NCI-H1092 (cell line): ENCODE measurements at regions not wholly inside any gene's neighbourhood (a gene's known extent, or its start where the extent isn't known, plus 50 kb on each side); places are given as distances from the start of the nearest gene placed in this dataset.

Experiments used
- DNase-seq: peaks from one replicate; lab custom pipeline; 2025; lab: John Stamatoyannopoulos, UW

- no peak for DNase-seq
Measured at GRCh38 chr13:106350208-106350607, 185.3 kb downstream of the EFNB2 start.

GRCh38 chr13:106349080-106349931 is 186.2 kb downstream of the EFNB2 start:
- peak; percentile 97 for DNase-seq

GRCh38 chr13:106348075-106348840 is 187.2 kb downstream of the EFNB2 start:
- DNase-seq = no peak

DNA sequence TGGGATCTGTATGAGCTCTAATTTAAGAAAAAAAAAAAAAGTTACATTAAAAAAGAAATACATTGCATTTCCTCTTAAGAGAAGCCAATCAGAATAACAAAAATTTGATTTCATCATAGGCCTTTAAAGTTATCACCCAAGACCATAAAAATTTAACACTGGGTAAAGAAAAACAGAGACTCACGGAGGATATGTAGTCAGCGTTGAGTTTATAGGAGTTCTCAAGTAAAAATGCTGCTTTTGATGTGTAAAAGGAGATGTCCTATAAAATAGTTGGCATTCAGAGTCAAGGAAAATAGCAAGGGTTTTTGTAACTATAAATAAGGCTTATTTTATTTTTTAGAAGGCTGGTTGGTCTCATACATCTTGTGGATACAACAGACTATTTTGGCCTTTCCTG is 191.1 kb downstream of the EFNB2 start:
- DNase-seq = no peak

DNA sequence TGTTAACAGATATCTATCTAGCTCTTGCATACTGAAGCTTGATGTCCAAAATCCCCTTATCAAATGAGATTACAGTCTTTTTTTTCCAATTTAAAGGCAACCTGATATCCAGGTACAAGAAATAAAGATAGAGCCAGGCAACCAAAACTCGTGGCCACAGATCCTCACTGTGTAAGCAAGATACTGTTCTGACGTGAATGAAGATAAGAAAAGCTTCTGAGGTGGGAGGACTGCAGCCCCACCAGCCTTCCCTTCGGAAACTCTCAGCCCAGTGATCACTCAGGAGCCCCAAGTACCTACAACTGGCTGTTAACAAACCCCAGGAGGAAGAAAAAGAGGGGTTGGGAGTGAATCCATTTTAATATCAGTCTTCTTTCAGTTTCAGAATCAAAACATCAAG is 191.6 kb downstream of the EFNB2 start:
- DNase-seq = no peak

DNA sequence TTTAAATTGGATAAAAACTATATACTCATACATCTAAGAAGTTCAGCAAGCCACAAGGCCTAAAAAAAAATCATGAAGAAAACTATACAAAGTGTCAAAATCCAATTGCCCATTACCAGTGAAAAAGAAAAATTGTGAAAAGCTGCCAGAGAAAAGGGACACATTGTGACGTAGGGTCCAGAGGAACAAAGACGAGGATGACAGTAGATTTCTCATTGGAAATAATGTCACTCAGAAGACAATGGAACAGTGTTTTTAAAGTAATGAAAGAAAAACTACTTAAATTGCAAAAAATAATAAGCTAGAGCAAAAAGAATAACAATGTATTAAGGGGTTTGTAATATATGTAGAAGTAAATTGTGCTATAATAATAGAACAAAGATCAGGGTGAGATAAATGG is 195.2 kb downstream of the EFNB2 start:
- DNase-seq = no peak

GRCh38 chr13:106337096-106337850 is 198.2 kb downstream of the EFNB2 start:
- DNase-seq = no peak

DNA sequence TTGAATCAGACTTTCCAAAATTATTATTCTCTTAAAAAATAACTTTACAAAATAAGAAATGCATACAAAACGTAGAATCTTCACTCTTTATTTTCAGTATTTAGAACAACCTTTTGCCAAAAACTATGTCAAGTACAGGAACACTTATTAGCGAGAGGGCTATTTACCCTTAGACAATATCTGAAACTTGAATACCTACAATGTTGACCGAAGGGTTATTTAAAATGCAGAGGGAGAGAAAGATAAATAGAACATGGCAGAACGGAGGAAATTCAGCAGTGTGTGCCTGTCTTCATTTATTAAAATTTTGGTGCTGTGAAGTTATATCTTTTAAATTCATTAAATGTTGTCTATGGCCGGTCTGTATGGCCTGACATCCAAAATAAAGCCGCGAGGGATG is 198.8 kb downstream of the EFNB2 start:
- peak; percentile 32 for DNase-seq

GRCh38 chr13:106332621-106333020 is 202.8 kb downstream of the EFNB2 start:
- DNase-seq = no peak

DNA sequence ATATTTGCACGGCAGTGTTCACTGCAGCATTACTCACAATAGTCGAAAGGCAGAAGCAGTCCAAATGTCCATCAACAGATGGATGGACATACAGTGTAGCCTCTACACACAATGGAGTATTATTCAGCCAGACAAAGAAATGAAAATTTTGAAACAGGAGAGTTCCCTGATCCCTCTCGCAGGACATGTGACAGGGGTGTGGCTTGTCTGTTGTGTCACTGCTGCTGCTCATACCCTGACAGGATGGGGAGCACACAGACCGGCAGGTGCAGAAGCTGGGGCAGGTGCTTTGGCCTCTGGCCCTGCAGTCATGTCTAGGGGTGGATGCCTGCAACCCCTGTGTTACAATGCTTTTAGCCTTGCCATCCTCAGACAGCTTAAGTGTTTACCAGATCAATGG is 204.3 kb downstream of the EFNB2 start:
- no peak for DNase-seq

DNA sequence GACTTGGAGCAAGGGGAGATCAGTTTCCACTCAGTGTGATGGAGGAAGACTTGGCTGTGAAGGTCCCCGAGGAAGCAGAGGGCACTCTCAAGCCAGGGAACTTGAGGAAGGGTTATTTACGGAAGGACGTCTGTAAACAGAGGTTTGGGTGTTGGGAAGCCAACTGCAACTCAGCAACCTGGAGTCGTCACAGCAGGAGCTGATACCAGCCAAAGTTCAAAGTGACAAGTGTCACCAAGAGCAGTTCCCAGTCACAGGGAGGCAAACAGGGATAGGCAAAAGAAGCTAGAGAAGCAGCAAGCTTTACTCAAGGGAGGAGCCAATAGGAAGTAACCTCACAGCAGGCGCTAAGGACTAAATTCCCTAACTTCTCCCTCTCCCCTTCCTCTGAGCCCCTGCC is 205.5 kb downstream of the EFNB2 start:
- DNase-seq = no peak

DNA sequence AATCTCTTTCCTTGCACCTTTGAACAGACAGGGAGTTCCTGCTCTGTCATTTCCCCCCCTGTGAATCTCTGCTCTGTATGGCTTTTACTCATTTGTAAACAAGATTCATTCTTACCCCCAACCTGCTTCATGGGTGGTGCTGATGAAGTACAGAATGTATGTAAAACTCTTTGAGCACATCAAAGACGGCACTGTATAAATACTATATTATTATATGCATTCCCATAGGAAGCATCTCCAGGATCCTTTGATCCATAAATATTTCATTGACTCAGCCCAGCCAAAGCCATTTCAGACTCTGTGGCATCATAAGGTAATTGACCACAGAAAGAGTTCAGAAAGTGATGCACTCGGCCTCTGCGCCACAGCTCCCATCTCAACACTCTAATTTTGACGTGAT is 208.7 kb downstream of the EFNB2 start:
- DNase-seq = no peak

GRCh38 chr13:106324444-106324843 is 211.0 kb downstream of the EFNB2 start:
- DNase-seq = no peak

- no peak for DNase-seq
Measured at GRCh38 chr13:106322628-106323027, 212.8 kb downstream of the EFNB2 start.

GRCh38 chr13:106318941-106319411 is 216.5 kb downstream of the EFNB2 start:
- no peak for DNase-seq

- DNase-seq = no peak
Measured at GRCh38 chr13:106314417-106314816, 221.0 kb downstream of the EFNB2 start.

DNA sequence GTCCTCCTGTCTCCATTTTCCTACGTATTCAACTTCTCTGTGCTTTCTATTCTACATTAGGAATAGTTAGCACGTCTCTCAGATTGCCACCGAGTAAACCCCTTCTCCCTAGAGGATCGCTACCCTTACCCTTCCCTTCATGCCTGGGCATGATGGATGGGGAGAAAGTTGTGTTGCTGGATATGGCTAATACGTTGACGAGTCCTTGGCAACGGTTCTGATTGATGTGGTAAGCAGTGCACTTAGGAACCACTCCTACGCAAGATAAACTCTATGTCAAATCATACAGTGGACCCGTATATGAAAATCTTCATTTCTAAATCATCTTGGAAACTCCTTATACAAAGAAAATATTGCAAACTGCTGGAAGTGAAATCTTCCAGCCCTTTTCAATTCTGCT is 224.5 kb downstream of the EFNB2 start:
- DNase-seq = no peak

DNA sequence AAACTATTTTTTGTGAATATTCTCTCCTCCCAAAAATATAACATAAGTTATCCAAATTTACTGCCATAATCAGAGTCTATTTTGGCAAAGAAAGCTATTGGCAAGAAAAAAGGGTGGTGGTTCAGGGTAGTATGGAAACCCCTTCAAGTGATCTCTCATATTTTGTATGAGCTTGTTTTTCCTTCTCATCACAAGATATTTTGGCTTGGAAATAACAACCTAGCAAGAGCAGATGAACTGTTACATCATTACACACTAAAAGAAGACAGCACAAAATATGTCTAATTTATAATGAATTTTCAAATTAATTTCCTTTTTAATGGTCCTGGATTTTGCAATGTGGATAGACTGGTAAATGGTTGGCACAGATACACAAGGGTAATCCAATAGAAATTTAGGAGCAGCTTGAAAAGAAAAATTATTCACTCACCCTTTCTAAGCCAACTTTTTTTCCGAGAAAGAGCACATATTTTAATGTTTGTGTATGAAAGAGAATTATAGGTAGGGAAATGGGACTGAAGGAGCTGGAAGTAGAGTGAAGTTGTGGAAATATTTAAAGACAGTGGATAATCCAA is 225.1 kb downstream of the EFNB2 start:
- no peak for DNase-seq

GRCh38 chr13:106306748-106307277 is 228.6 kb downstream of the EFNB2 start:
- DNase-seq = no peak

- no peak for DNase-seq
Measured at GRCh38 chr13:106302843-106303242, 232.6 kb downstream of the EFNB2 start.

DNA sequence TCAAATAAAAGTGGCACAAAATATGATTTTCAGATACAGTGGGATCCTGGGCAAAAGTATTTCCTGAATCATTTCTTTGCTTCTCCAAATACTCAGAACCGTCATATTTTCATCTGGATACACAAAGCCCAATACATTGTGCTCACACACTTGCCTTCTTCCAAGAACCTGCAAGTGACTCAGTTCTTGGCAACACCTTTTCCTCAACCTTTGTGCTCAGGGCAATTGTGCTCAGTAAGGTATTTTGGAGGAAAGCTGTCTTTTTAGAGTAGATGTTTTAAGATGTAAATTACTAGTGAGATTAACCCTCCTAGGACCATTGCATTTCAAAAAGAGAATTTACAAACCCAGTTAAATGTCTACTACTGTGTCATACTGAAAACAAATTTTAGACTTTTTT is 233.5 kb downstream of the EFNB2 start:
- no peak for DNase-seq

GRCh38 chr13:106299621-106300020 is 235.8 kb downstream of the EFNB2 start:
- DNase-seq = no peak
